ENCODE measurements at regions not wholly inside any gene's neighbourhood (a gene's known extent, or its start where the extent isn't known, plus 50 kb on each side); places are given as distances from the start of the nearest gene placed in this dataset.

- Histone ChIP-seq H3K9me3 (no peaks in the 10 kb centered on the region), H3K4me3 (no peak overlapping the region), H3K36me3 (no peaks in the 10 kb centered on the region), H3K4me1 (no peaks in the 10 kb centered on the region), H3K27me3 (no peaks in the 10 kb centered on the region), H3K27ac (no peak overlapping the region)
- DNase-seq (peak in 1 of 4 donors; percentile 46), ATAC-seq (no peak)
- intact Hi-C loops (cut with DNase I) = no loop called here
- TF ChIP-seq, protein P1, sequence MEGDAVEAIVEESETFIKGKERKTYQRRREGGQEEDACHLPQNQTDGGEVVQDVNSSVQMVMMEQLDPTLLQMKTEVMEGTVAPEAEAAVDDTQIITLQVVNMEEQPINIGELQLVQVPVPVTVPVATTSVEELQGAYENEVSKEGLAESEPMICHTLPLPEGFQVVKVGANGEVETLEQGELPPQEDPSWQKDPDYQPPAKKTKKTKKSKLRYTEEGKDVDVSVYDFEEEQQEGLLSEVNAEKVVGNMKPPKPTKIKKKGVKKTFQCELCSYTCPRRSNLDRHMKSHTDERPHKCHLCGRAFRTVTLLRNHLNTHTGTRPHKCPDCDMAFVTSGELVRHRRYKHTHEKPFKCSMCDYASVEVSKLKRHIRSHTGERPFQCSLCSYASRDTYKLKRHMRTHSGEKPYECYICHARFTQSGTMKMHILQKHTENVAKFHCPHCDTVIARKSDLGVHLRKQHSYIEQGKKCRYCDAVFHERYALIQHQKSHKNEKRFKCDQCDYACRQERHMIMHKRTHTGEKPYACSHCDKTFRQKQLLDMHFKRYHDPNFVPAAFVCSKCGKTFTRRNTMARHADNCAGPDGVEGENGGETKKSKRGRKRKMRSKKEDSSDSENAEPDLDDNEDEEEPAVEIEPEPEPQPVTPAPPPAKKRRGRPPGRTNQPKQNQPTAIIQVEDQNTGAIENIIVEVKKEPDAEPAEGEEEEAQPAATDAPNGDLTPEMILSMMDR (IDR thresholded peaks at IDR 0.05) = no peak
Measured at GRCh38 chr7:136692221-136692620, 176.2 kb upstream of the CHRM2 start.

DNA sequence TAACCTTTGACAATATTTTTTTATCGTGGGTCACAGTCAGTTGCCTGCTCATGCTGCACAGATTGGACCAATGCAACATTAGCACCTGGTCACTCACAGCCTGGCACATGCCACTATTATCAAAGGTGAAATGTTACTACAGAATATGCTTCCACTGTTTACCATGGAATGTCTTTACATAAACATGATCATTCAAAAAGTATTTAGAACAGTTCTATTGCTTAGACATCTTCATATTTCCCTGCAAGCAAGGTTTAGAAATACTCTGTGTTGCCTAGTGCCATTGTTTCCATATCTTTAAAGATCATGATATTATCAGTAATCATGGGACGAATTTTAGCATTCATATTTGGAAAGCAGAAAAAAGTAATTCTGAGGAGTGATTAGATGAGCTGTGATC is 179.9 kb upstream of the CHRM2 start:
- H3K9me3 ChIP-seq = no peaks in the 10 kb centered on the region
- TF ChIP-seq, protein P1 (IDR thresholded peaks at IDR 0.05) = no peak
- ATAC-seq (no peak), DNase-seq (no peak)
- no peaks in the 10 kb centered on the region for H3K36me3 ChIP-seq
- H3K27me3 ChIP-seq = no peaks in the 10 kb centered on the region
- no peaks in the 10 kb centered on the region for H3K4me1 ChIP-seq
- H3K27ac ChIP-seq = no peak overlapping the region
- intact Hi-C loops (cut with DNase I) = no loop called here
- no peak overlapping the region for H3K4me3 ChIP-seq

DNA sequence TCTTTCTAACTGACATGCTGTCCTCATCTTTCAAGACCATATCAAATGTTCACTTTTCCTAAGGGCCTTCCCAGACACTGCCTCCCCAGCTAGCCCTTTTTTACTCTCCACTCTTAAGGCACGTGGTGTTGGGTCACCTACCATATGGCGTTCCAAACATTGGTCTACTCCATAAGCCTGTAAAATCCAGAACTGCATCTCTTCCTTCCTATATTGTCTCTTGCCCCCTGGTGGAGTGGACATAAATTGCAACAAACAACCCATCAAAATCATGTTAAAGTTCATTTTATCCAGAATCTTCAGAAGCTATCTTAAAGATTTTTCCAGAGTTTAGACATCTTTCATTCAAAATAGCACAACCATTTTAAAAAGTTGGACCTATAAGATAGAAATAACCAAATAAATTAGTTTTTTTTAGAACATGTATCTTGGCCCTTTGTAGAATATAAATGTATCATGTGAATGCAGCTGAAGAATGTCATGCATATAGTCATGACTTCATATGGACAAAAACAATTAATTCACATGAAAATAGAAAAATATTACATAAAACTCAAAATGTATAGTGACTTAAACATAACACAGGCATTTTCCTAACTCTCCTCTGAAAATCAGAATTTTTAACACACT is 180.6 kb upstream of the CHRM2 start:
- Histone ChIP-seq H3K4me3 (no peak overlapping the region), H3K27me3 (no peaks in the 10 kb centered on the region), H3K4me1 (no peaks in the 10 kb centered on the region), H3K27ac (no peak overlapping the region), H3K36me3 (no peaks in the 10 kb centered on the region), H3K9me3 (no peaks in the 10 kb centered on the region)
- intact Hi-C loops (cut with DNase I) = no loop called here
- ATAC-seq = no peak
- DNase-seq = no peak
- TF ChIP-seq, protein P1 (IDR thresholded peaks at IDR 0.05) = peak; percentile 12 to 31

GRCh38 chr7:136685501-136686173 is 182.8 kb upstream of the CHRM2 start:
- DNase-seq (no peak), ATAC-seq (no peak)
- no peak overlapping the region for H3K27ac ChIP-seq
- H3K9me3 ChIP-seq = peaks cover 0 to 2% of the 10 kb centered on the region in 2 donors
- no peaks in the 10 kb centered on the region for H3K27me3 ChIP-seq
- no peak overlapping the region for H3K4me3 ChIP-seq
- H3K36me3 ChIP-seq = no peaks in the 10 kb centered on the region
- TF ChIP-seq, protein P1 (IDR thresholded peaks at IDR 0.05) = no peak
- intact Hi-C loops (cut with DNase I) = no loop called here
- no peaks in the 10 kb centered on the region for H3K4me1 ChIP-seq

- H3K9me3 ChIP-seq = peaks cover 6 to 13% of the 10 kb centered on the region in 2 donors
- DNase-seq = peak in 1 of 4 donors; percentile 11
- intact Hi-C loops (cut with DNase I) = no loop called here
- ATAC-seq = no peak
- TF ChIP-seq, protein P1 (IDR thresholded peaks at IDR 0.05) = no peak
- no peak overlapping the region for H3K4me3 ChIP-seq
- H3K4me1 ChIP-seq = no peaks in the 10 kb centered on the region
- H3K27ac ChIP-seq = no peak overlapping the region
- H3K27me3 ChIP-seq = no peaks in the 10 kb centered on the region
- H3K36me3 ChIP-seq = no peaks in the 10 kb centered on the region
Measured at GRCh38 chr7:136677471-136678365, 190.7 kb upstream of the CHRM2 start.

Measured in left lung (tissue), 4 donors.